GM21515 (cell line): ENCODE measurements at regions not wholly inside any gene's neighbourhood (a gene's known extent, or its start where the extent isn't known, plus 50 kb on each side); places are given as distances from the start of the nearest gene placed in this dataset.

Experiments
- ATAC-seq: cut with Tn5 transposase; IDR thresholded peaks from one replicate; pipeline ENCODE4 v1.9.1; 2021; ENCODE audit not compliant: unreplicated experiment

DNA sequence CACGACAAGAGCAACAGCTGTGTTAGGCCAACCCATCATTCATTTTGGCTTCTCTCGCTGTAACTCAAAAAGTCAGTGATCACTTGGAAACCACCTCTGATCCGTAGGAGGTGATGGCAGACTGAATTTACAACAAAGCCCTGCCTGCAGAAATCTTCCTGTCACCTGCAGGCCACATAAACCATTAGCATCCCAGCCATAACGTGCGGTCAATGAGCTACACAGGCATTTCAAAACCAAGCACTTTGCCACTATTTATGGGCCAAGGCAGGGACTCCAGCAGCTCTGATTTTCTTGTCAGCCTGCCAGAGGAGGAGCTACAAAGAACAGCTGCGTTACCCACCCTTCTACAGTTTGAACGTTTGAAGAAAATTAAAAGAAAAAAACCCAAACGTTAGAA, 228.1 kb upstream of the PPARGC1A start:
- no peak for ATAC-seq

- no peak for ATAC-seq
Measured at GRCh38 chr4:24116107-24116506, 226.3 kb upstream of the PPARGC1A start.

GRCh38 chr4:24114919-24115500, 225.2 kb upstream of the PPARGC1A start:
- no peak for ATAC-seq

- no peak for ATAC-seq
Measured at GRCh38 chr4:24114444-24114843, 224.6 kb upstream of the PPARGC1A start.

DNA sequence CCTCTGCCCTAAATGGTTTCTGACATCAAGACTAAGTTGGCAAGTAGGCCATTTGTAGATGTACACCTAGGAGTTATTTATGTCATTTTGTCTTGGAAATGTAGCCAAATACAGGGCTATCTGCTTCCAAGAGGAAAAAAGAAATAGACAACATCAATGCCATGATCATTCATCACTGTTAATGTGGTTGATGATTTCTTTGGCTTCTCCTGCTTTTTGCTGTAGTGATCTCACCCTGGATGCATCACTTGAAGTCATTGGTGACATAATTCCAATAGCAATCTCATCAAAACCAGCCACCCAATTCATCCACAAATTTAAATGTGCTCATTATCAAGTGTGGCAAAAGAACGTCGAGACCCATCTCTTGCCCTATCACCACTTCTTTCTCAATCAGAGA, 222.6 kb upstream of the PPARGC1A start:
- no peak for ATAC-seq

GRCh38 chr4:24108567-24108966, 218.7 kb upstream of the PPARGC1A start:
- ATAC-seq = no peak

- ATAC-seq = no peak
Measured at GRCh38 chr4:24105327-24106038, 215.6 kb upstream of the PPARGC1A start.

- ATAC-seq = no peak
Measured at GRCh38 chr4:24104158-24104565, 214.3 kb upstream of the PPARGC1A start.

DNA sequence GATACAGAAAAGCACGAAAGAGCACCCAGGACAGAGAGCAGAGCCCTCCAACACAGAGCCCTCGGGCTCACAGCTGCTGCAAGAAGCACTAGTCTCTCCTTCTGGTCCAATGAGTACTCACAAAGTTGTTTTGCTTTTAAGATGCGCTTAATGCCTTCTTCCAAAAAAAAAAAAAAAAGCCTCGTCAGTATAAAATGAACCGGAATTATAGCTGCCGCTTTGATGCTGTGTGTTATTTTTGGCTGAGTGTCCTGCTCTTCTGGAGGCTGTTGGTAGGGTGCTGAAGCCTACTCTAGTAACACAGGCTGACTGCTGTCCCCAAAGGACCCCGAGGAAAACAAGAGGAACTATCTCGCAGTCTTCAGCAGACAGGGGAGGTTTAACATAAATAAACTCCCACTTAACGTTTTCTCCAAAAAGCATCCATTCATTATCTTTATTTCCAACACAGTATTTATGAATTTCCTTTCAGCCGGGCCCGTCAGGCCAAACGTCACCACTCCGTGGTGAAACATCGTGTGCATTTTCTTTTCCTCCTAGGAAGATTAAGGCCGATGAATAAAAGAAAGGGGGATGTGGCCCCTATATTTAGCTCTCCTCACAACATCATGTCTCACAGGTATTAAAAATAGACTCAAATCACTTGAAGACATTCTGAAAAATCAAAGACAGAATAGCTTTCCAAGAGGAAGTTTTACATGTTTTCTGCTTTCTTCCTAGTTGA, 213.7 kb upstream of the PPARGC1A start:
- ATAC-seq = no peak

- no peak for ATAC-seq
Measured at GRCh38 chr4:24102621-24103020, 212.8 kb upstream of the PPARGC1A start.

- ATAC-seq = no peak
Measured at GRCh38 chr4:24096603-24097002, 206.8 kb upstream of the PPARGC1A start.

DNA sequence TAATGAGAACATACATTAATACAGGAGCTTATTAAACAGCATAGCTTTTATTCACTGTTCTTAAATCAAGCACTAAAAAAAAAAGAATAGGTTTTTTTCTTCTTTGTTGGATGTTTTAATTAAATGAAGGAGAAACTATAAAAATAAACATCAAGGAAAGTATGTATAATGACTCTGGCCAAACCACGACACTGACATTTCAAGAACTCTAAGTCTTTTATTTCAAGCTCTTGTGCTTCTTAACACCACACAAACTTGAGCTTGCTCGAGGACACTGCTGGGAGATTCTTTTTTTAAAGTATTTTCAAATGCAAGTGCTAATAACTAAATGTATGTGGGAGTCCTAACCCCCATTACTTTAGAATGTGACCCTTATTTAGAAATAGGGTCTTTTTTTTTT, 204.9 kb upstream of the PPARGC1A start:
- ATAC-seq = no peak

DNA sequence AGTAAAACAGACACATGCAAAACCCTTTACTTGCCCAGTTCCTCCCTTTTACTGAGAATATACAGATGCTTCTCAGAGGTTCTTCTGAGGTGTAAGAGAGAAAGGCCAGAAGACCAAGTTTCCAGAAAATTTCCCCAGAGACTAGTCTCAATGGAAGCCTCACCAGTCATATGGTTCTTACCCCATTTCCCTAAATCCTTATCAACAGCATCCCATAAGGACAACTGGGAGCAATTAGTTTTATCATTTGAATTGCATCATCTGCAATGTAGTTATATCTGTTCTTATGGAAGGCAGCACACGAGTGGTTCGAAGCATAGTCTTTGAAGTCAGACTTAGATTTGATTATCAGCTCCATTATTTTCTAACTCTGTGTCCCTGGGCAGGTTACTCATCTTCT, 203.6 kb upstream of the PPARGC1A start:
- ATAC-seq = no peak

- ATAC-seq = no peak
Measured at GRCh38 chr4:24091639-24092233, 201.9 kb upstream of the PPARGC1A start.

- no peak for ATAC-seq
Measured at GRCh38 chr4:24089851-24090534, 200.1 kb upstream of the PPARGC1A start.

DNA sequence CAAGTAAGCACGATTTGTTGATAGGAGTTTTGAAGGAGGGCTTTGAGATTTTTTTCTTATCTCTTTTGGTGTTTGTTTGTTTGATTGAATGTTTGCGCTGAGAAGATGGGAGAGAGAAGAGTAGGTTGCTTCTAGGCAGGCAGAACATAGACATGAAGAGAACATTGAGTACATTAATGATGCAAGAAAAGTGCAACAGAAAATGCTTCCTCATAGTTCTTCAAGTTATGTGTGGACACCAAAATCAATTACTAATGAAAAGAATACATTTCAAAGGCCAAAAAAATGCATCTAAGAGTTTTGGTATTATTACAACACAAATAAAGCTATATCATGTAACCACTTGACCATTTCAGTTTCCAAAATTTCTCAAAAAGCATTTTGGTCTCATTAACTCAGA, 191.0 kb upstream of the PPARGC1A start:
- ATAC-seq = no peak

- no peak for ATAC-seq
Measured at GRCh38 chr4:24078347-24078962, 188.6 kb upstream of the PPARGC1A start.

GRCh38 chr4:24076811-24077210, 187.0 kb upstream of the PPARGC1A start:
- no peak for ATAC-seq

DNA sequence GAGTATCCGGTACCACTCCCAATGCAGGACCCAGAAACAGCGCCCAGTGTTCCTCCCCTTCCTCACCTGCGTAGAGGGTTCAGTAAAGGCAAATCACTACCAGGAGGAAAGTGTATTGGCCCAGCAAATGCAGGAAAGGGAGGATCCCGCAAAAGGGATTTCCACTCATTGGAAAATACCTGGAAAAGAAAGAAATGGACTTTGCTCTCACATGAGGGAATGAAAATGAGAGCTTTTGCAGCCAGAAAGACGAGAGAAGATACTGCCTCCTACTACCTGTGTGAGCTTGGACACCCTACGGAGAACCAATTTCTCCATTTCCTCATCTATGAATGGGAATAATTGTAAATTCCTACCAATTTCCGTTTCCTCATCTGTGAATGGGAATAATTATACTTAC, 184.1 kb upstream of the PPARGC1A start:
- no peak for ATAC-seq

DNA sequence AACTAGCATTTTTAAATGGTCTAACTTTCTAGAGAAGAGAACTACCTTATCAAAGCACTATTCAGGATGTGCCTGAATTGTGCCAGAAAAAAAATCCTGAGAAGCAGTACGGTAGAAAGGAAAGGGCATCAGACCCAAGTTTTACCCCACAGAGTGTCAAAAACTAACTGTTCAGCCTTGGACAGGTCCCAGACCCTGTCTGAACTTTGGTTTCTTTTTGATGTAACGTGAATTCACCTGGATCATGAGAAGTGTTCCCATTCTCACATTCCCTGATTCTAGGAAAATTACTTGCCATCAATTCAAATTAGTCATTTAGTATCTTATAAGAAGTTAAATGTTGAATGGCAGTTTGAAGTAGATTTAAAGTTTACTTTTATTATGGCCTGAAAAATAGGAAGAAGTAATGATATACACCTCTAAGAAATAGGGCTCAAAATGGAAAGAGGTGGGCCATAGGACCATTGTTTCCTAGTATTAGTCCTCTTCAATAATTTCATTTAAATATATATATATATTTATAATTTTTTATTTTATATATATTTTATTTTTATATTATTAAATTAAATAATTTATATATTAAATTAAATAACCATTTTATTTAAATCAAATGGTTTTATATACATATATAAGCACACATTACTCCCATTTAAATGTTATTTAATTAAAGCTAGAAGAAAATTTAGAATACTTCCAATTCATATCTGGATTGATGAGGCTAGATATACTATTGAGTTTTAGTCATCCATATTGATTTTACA, 181.9 kb upstream of the PPARGC1A start:
- ATAC-seq = no peak
